Activated naive CD8-positive, alpha-beta T cell treated with anti-CD3 and anti-CD28 coated beads for 36 hours (primary cell): ENCODE measurements at regions not wholly inside any gene's neighbourhood (a gene's known extent, or its start where the extent isn't known, plus 50 kb on each side); places are given as distances from the start of the nearest gene placed in this dataset.
"Not testable (repeated sequence)": the region's sequence is repeated elsewhere in the genome, so short reads cannot be mapped to it uniquely, and the experiment has no call there.

Experiments
- DNase-seq: peaks from one replicate; pipeline ENCODE4 v3.0.0; 2021
- H3K27ac Mint-ChIP-seq: one replicate; pipeline ENCODE4 v1.8.0; 2022; ENCODE audit warnings: mild to moderate bottlenecking, moderate library complexity, mixed read lengths
- H3K27me3 Mint-ChIP-seq: one replicate; pipeline ENCODE4 v1.8.0; 2022; ENCODE audit warnings: mild to moderate bottlenecking, mixed read lengths
- H3K36me3 Mint-ChIP-seq: one replicate; pipeline ENCODE4 v1.8.0; 2021; ENCODE audit warnings: mild to moderate bottlenecking, mixed read lengths
- H3K4me1 Mint-ChIP-seq: one replicate; pipeline ENCODE4 v1.8.0; 2021; ENCODE audit warnings: mixed read lengths
- H3K4me3 Mint-ChIP-seq: one replicate; pipeline ENCODE4 v1.8.0; 2022; ENCODE audit warnings: mild to moderate bottlenecking, moderate library complexity, mixed read lengths
- H3K9me3 Mint-ChIP-seq: one replicate; pipeline ENCODE4 v1.8.0; 2022; ENCODE audit warnings: mixed read lengths

GRCh38 chr13:38283346-38283745 lies 66.3 kb upstream of the UFM1 start:
- H3K36me3 Mint-ChIP-seq, result no peaks in the 10 kb centered on the region
- H3K4me1 Mint-ChIP-seq, result no peaks in the 10 kb centered on the region
- H3K27ac Mint-ChIP-seq, result no peak overlapping the region
- DNase-seq, result no peak
- H3K27me3 Mint-ChIP-seq, result no peaks in the 10 kb centered on the region
- H3K9me3 Mint-ChIP-seq, result peaks cover 21% of the 10 kb centered on the region
- H3K4me3 Mint-ChIP-seq, result no peak overlapping the region

GRCh38 chr13:38265132-38265497 lies 84.5 kb upstream of the UFM1 start:
- Mint-ChIP-seq H3K27ac (no peak overlapping the region), H3K4me1 (no peaks in the 10 kb centered on the region), H3K27me3 (peaks cover 2% of the 10 kb centered on the region), H3K36me3 (peaks cover 4% of the 10 kb centered on the region), H3K9me3 (peaks cover 11% of the 10 kb centered on the region), H3K4me3 (no peak overlapping the region)
- DNase-seq, result no peak

GRCh38 chr13:38264363-38265131 lies 85.1 kb upstream of the UFM1 start:
- H3K4me3 Mint-ChIP-seq, result no peak overlapping the region
- peaks cover 11% of the 10 kb centered on the region for H3K9me3 Mint-ChIP-seq
- H3K4me1 Mint-ChIP-seq, result no peaks in the 10 kb centered on the region
- no peak overlapping the region for H3K27ac Mint-ChIP-seq
- peaks cover 2% of the 10 kb centered on the region for H3K27me3 Mint-ChIP-seq
- no peak for DNase-seq
- H3K36me3 Mint-ChIP-seq, result peaks cover 4% of the 10 kb centered on the region

GRCh38 chr13:38262211-38262610 lies 87.4 kb upstream of the UFM1 start:
- Mint-ChIP-seq H3K4me3 (no peak overlapping the region), H3K36me3 (peaks cover 4% of the 10 kb centered on the region)

GRCh38 chr13:38255600-38255999 lies 94.1 kb upstream of the UFM1 start:
- no peak for DNase-seq
- H3K27ac Mint-ChIP-seq, result no peak overlapping the region
- H3K9me3 Mint-ChIP-seq, result no peaks in the 10 kb centered on the region
- H3K27me3 Mint-ChIP-seq, result no peaks in the 10 kb centered on the region
- no peaks in the 10 kb centered on the region for H3K4me1 Mint-ChIP-seq
- H3K4me3 Mint-ChIP-seq, result no peak overlapping the region
- H3K36me3 Mint-ChIP-seq, result no peaks in the 10 kb centered on the region

More at GRCh38 chr13:38262211-38262610, 87.4 kb upstream of the UFM1 start:
- Mint-ChIP-seq H3K27ac (no peak overlapping the region), H3K4me1 (no peaks in the 10 kb centered on the region), H3K27me3 (peaks cover 2% of the 10 kb centered on the region), H3K9me3 (peaks cover 9% of the 10 kb centered on the region)
- no peak for DNase-seq

GRCh38 chr13:38239874-38240273 lies 109.8 kb upstream of the UFM1 start:
- no peak overlapping the region for H3K4me3 Mint-ChIP-seq
- no peak for DNase-seq
- H3K27ac Mint-ChIP-seq, result no peak overlapping the region
- no peaks in the 10 kb centered on the region for H3K36me3 Mint-ChIP-seq
- H3K9me3 Mint-ChIP-seq, result peaks cover 8% of the 10 kb centered on the region
- no peaks in the 10 kb centered on the region for H3K4me1 Mint-ChIP-seq
- no peaks in the 10 kb centered on the region for H3K27me3 Mint-ChIP-seq

- no peak overlapping the region for H3K4me3 Mint-ChIP-seq
- DNase-seq, result no peak
- H3K27ac Mint-ChIP-seq, result no peak overlapping the region
- peaks cover 8% of the 10 kb centered on the region for H3K9me3 Mint-ChIP-seq
- no peaks in the 10 kb centered on the region for H3K36me3 Mint-ChIP-seq
- H3K27me3 Mint-ChIP-seq, result no peaks in the 10 kb centered on the region
- no peaks in the 10 kb centered on the region for H3K4me1 Mint-ChIP-seq
These were observed 121.3 kb upstream of the UFM1 start for GRCh38 chr13:38228322-38228721.

- H3K9me3 Mint-ChIP-seq, result no peaks in the 10 kb centered on the region
- H3K4me1 Mint-ChIP-seq, result no peaks in the 10 kb centered on the region
- no peak overlapping the region for H3K27ac Mint-ChIP-seq
- DNase-seq, result no peak
- H3K4me3 Mint-ChIP-seq, result no peak overlapping the region
- no peaks in the 10 kb centered on the region for H3K27me3 Mint-ChIP-seq
- no peaks in the 10 kb centered on the region for H3K36me3 Mint-ChIP-seq
These were observed 123.2 kb upstream of the UFM1 start for GRCh38 chr13:38226496-38226895.

- Mint-ChIP-seq H3K27ac (no peak overlapping the region), H3K9me3 (peaks cover 2% of the 10 kb centered on the region), H3K4me3 (no peak overlapping the region), H3K4me1 (no peaks in the 10 kb centered on the region), H3K36me3 (no peaks in the 10 kb centered on the region), H3K27me3 (no peaks in the 10 kb centered on the region)
- no peak for DNase-seq
These were observed 126.6 kb upstream of the UFM1 start for GRCh38 chr13:38223089-38223488.

- not testable (repeated sequence) for H3K4me1 Mint-ChIP-seq, H3K36me3 Mint-ChIP-seq, DNase-seq, H3K27ac Mint-ChIP-seq, H3K27me3 Mint-ChIP-seq, H3K9me3 Mint-ChIP-seq, H3K4me3 Mint-ChIP-seq
These were observed 128.5 kb upstream of the UFM1 start for GRCh38 chr13:38221120-38221519.

- H3K36me3 Mint-ChIP-seq, result no peaks in the 10 kb centered on the region
- H3K4me1 Mint-ChIP-seq, result no peaks in the 10 kb centered on the region
- no peaks in the 10 kb centered on the region for H3K27me3 Mint-ChIP-seq
- DNase-seq, result no peak
- H3K4me3 Mint-ChIP-seq, result no peak overlapping the region
- H3K9me3 Mint-ChIP-seq, result peaks cover 6% of the 10 kb centered on the region
- no peak overlapping the region for H3K27ac Mint-ChIP-seq
These were observed 133.5 kb upstream of the UFM1 start for GRCh38 chr13:38216181-38216580.

- no peak overlapping the region for H3K27ac Mint-ChIP-seq
- H3K9me3 Mint-ChIP-seq, result peaks cover 6% of the 10 kb centered on the region
- H3K4me3 Mint-ChIP-seq, result no peak overlapping the region
- H3K4me1 Mint-ChIP-seq, result no peaks in the 10 kb centered on the region
- no peaks in the 10 kb centered on the region for H3K36me3 Mint-ChIP-seq
- no peak for DNase-seq
- H3K27me3 Mint-ChIP-seq, result no peaks in the 10 kb centered on the region
These were observed 136.3 kb upstream of the UFM1 start for GRCh38 chr13:38213314-38213713.

GRCh38 chr13:38210928-38211596 lies 138.6 kb upstream of the UFM1 start:
- DNase-seq, result no peak

GRCh38 chr13:38204556-38204955 lies 145.1 kb upstream of the UFM1 start:
- Mint-ChIP-seq H3K9me3 (no peaks in the 10 kb centered on the region), H3K27me3 (peaks cover 7% of the 10 kb centered on the region), H3K4me1 (no peaks in the 10 kb centered on the region), H3K27ac (no peak overlapping the region), H3K36me3 (no peaks in the 10 kb centered on the region), H3K4me3 (no peak overlapping the region)
- no peak for DNase-seq

More at GRCh38 chr13:38210928-38211596, 138.6 kb upstream of the UFM1 start:
- Mint-ChIP-seq H3K36me3 (no peaks in the 10 kb centered on the region), H3K9me3 (peaks cover 6% of the 10 kb centered on the region), H3K4me3 (no peak overlapping the region), H3K27me3 (no peaks in the 10 kb centered on the region), H3K4me1 (no peaks in the 10 kb centered on the region), H3K27ac (no peak overlapping the region)

GRCh38 chr13:38202740-38203139 lies 146.9 kb upstream of the UFM1 start:
- Mint-ChIP-seq H3K27me3 (peaks cover 7% of the 10 kb centered on the region), H3K4me3 (no peak overlapping the region), H3K36me3 (no peaks in the 10 kb centered on the region), H3K9me3 (no peaks in the 10 kb centered on the region), H3K27ac (no peak overlapping the region), H3K4me1 (no peaks in the 10 kb centered on the region)
- DNase-seq, result no peak

- Mint-ChIP-seq H3K9me3 (peaks cover 2% of the 10 kb centered on the region), H3K4me3 (no peak overlapping the region), H3K27ac (no peak overlapping the region), H3K36me3 (no peaks in the 10 kb centered on the region), H3K4me1 (no peaks in the 10 kb centered on the region), H3K27me3 (peaks cover 4% of the 10 kb centered on the region)
- DNase-seq, result no peak
These were observed 158.6 kb upstream of the UFM1 start for GRCh38 chr13:38191016-38191415.
